M059J (cell line): ENCODE measurements at regions not wholly inside any gene's neighbourhood (a gene's known extent, or its start where the extent isn't known, plus 50 kb on each side); places are given as distances from the start of the nearest gene placed in this dataset.

Source experiments
- DNase-seq: peaks from one replicate; pipeline ENCODE4 v3.0.0-alpha.2; 2012; ENCODE audit warnings: low read depth

GRCh38 chr11:33413301-33413700 lies 156.1 kb downstream of the HIPK3 start:
- no peak for DNase-seq

- DNase-seq = no peak
These were observed 155.1 kb downstream of the HIPK3 start for GRCh38 chr11:33412241-33412640.

- no peak for DNase-seq
These were observed 154.6 kb downstream of the HIPK3 start for GRCh38 chr11:33411751-33412150.

GRCh38 chr11:33410086-33410765 lies 153.0 kb downstream of the HIPK3 start:
- no peak for DNase-seq
